Activated CD4-positive, alpha-beta T cell treated with anti-CD3 and anti-CD28 coated beads, Interleukin-2, amount 10 ng/mL, durations not matched to agents 7 days and 5 days (primary cell): ENCODE measurements at regions not wholly inside any gene's neighbourhood (a gene's known extent, or its start where the extent isn't known, plus 50 kb on each side); places are given as distances from the start of the nearest gene placed in this dataset.

ENCODE experiments used
- CTCF ChIA-PET: fragments of 350-600 bp; sonication (Branson Sonifier 250); formaldehyde crosslinking; loops from one replicate; lab custom pipeline; 2021; ENCODE audit warnings: antibody characterized with exemption; lab: Charles Lee
- POLR2A ChIA-PET: fragments of 350-600 bp; sonication (Branson Sonifier 250); formaldehyde crosslinking; loops from one replicate; lab custom pipeline; 2021; ENCODE audit warnings: antibody characterized with exemption; lab: Charles Lee
- DNase-seq: peaks from one replicate; pipeline ENCODE4 v3.0.0-alpha.2; 2020
- H3K27ac Mint-ChIP-seq: one replicate; pipeline ENCODE4 v1.8.0; 2021; ENCODE audit warnings: mild to moderate bottlenecking, moderate library complexity, mixed read lengths
- H3K27me3 Mint-ChIP-seq: one replicate; pipeline ENCODE4 v1.8.0; 2021; ENCODE audit warnings: mixed read lengths
- H3K36me3 Mint-ChIP-seq: one replicate; pipeline ENCODE4 v1.8.0; 2021; ENCODE audit warnings: low read depth, mixed read lengths
- H3K4me1 Mint-ChIP-seq: one replicate; pipeline ENCODE4 v1.8.0; 2021; ENCODE audit warnings: mixed read lengths
- H3K4me3 Mint-ChIP-seq: one replicate; pipeline ENCODE4 v1.8.0; 2021; ENCODE audit warnings: mild to moderate bottlenecking, moderate library complexity, mixed read lengths
- H3K9me3 Mint-ChIP-seq: one replicate; pipeline ENCODE4 v1.8.0; 2021; ENCODE audit warnings: mixed read lengths

DNA sequence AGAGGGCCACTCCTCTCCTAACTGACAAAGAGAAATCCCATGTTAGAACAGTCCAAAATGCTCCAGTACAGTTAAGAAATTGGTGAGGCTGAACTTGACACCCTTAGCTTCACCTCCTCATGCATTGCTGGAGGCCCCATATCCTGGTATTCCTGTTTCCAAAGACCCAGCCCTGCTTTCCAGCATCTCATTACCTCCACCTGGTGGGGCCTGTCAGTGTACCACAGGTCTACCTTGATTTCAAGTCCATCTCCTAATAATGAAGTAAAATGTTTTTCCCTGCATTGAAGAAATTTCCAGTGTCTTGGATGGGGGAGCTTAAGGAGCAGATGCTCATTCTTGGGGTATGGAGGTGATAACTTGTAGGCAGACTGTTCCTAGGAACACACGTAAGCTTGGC is 70.6 kb upstream of the S1PR3 start:
- H3K4me1 Mint-ChIP-seq: peaks cover 39% of the 10 kb centered on the region
- CTCF ChIA-PET: no interaction called here

DNA sequence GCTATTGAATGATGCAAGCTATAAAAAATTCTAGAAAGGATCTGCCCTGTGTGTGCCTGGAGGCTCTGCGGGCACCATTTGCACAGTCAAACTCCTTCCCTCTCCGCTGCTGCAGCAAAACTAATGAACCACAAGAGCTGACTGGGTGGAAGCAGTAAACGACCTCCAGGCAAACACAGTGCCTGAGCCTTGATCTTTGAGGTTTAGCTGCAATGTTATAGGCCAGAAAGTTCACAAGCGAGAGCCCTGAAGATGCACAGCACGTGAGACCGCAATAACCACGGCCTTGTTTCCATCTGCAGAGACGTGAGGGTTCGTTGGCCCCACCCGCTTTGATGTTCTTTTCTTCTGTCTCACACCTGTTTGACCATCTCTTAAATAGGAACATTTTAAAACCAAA is 69.2 kb upstream of the S1PR3 start:
- POLR2A ChIA-PET: no interaction called here
- H3K36me3 Mint-ChIP-seq: peaks cover 15% of the 10 kb centered on the region
- H3K27me3 Mint-ChIP-seq: peaks cover 45% of the 10 kb centered on the region
- peak; percentile 83 for DNase-seq
- H3K4me3 Mint-ChIP-seq: peak overlapping the region; percentile 28
- H3K4me1 Mint-ChIP-seq: peaks cover 39% of the 10 kb centered on the region
- H3K27ac Mint-ChIP-seq: peak overlapping the region; percentile 71
- CTCF ChIA-PET: interaction anchor here (1.3 kb wide), 1 partner anchor 31 kb away, joined by 3 read pairs; no protein-coding TSS in a partner anchor
- peaks cover 25% of the 10 kb centered on the region for H3K9me3 Mint-ChIP-seq

More for the DNA sequence above, 70.6 kb upstream of the S1PR3 start:
- POLR2A ChIA-PET: no interaction called here
- peaks cover 40% of the 10 kb centered on the region for H3K27me3 Mint-ChIP-seq
- DNase-seq: no peak
- H3K9me3 Mint-ChIP-seq: peaks cover 27% of the 10 kb centered on the region
- H3K36me3 Mint-ChIP-seq: peaks cover 17% of the 10 kb centered on the region
- no peak overlapping the region for H3K27ac Mint-ChIP-seq
- no peak overlapping the region for H3K4me3 Mint-ChIP-seq

DNA sequence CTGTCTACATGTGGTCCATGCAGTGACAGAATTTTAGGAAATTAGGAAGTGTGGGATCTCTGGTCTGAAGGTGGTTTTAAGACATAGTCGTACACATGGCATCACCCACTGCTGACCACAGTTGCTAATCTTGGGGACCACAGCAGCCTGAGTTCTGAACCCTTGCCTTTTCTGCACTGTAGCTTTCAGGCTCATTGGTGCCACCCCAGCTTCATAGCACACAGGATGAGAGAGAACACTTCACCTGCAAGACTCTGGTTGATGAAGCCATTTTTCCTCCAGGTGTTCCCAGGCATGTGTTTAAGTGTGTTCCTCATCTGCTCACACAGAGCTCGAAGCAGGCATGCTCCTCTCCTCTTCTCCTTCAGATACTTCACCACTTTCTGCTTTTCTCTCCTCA is 68.2 kb upstream of the S1PR3 start:
- Mint-ChIP-seq H3K27me3 (peaks cover 45% of the 10 kb centered on the region), H3K36me3 (peaks cover 10% of the 10 kb centered on the region), H3K4me3 (no peak overlapping the region), H3K27ac (peak overlapping the region; percentile 71), H3K4me1 (peaks cover 42% of the 10 kb centered on the region), H3K9me3 (peaks cover 17% of the 10 kb centered on the region)
- DNase-seq: no peak
- POLR2A ChIA-PET: no interaction called here
- CTCF ChIA-PET: no interaction called here

DNA sequence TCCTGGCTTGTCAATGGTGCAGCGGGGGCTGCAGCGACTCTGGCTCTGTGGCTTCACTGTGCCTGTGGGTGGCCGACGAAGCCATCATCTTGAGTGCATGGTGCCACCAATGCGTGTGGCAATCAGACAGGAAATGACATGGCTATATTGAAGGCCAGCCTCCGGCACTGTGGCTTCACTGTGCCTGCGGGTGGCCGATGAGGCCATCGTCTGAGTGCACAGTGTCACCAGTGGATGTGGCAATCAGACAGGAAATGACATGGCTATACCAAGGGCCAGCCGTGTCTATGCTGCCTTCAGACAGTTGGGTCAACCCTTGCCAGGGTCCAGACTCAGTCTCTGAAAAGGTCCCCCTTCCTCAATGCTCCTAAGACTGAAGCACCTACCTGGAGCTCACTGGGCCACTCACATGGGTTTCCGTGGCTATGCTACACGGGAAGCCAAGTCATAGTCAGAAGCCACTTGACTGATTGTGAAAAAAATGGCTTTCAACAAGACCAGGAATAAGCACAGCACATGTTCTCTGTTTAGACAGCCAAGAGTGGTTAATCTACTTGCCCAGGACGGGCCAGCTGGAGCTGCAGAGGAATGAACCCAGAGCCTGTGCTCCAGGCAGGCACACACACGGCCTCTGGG is 67.5 kb upstream of the S1PR3 start:
- Mint-ChIP-seq H3K27ac (peak overlapping the region; percentile 12), H3K27me3 (peaks cover 51% of the 10 kb centered on the region), H3K36me3 (peaks cover 10% of the 10 kb centered on the region), H3K4me1 (peaks cover 42% of the 10 kb centered on the region), H3K9me3 (peaks cover 15% of the 10 kb centered on the region), H3K4me3 (no peak overlapping the region)
- POLR2A ChIA-PET: no interaction called here
- peak; percentile 15 for DNase-seq
- CTCF ChIA-PET: no interaction called here

DNA sequence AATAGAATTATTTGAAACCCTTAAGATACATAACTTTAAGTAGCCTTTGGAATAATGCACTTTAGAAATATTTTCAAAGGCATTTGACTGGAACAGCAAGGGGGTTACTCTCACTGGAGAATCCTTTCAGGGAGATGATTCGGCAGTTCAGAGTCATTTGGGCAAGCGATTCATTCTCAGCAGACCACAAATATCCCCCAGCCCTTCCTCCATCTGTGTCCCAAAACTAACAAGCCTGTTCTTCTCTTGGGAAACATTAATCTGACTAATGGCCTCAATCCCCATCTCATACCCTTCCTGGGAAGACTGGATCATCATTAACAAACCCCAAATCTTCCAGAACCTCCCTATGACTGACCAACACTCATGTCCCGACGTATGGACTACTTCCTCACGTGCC is 65.8 kb upstream of the S1PR3 start:
- POLR2A ChIA-PET: no interaction called here
- peaks cover 42% of the 10 kb centered on the region for H3K4me1 Mint-ChIP-seq
- no peak for DNase-seq
- peaks cover 2% of the 10 kb centered on the region for H3K36me3 Mint-ChIP-seq
- H3K27ac Mint-ChIP-seq: peak overlapping the region; percentile 1
- H3K27me3 Mint-ChIP-seq: peaks cover 46% of the 10 kb centered on the region
- no peak overlapping the region for H3K4me3 Mint-ChIP-seq
- H3K9me3 Mint-ChIP-seq: peaks cover 5% of the 10 kb centered on the region
- CTCF ChIA-PET: interaction anchor here (1.1 kb wide), 1 partner anchor 76 kb away, joined by 3 read pairs; no protein-coding TSS in a partner anchor

DNA sequence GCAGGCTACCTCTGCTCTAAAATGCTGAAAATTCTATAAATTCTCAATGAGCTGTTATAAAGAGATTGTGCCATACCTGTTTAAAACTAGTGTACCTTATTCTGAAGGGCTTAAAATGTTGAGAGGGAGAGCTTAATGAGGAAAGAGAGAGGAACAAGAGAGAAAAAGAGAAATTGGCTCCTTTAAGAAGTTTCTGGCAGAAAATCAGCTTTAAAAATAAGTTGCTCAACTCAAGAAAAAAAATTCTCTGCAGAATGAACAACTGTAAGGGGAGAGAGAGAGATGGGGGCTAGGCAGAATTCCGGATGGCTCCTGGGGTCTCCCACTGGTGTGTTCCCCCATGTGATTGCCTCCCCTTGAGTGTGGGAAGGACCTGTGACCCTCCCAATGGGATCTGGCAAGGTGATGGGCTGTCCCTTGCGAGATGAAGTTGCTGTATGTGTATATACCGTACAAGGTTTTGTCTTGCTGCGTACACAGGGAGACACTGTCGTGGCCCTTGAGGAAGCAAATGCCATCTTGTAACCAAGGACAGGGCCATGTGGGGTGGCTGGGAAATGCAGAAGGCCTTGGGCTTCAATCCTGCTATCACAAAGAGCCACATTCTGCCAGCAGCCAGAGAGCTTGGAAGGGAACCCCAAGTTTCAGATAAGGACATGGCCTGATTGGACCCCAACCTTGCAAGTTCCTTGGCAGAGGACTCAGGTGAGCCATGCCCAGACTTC is 64.3 kb upstream of the S1PR3 start:
- Mint-ChIP-seq H3K27me3 (peaks cover 46% of the 10 kb centered on the region), H3K4me3 (no peak overlapping the region), H3K27ac (no peak overlapping the region), H3K9me3 (peaks cover 8% of the 10 kb centered on the region), H3K36me3 (peaks cover 2% of the 10 kb centered on the region), H3K4me1 (peaks cover 29% of the 10 kb centered on the region)
- ChIA-PET POLR2A (no interaction called here), CTCF (interaction anchor here (1.0 kb wide), 1 partner anchor 336 kb away, joined by 3 read pairs; no protein-coding TSS in a partner anchor)
- DNase-seq: no peak

DNA sequence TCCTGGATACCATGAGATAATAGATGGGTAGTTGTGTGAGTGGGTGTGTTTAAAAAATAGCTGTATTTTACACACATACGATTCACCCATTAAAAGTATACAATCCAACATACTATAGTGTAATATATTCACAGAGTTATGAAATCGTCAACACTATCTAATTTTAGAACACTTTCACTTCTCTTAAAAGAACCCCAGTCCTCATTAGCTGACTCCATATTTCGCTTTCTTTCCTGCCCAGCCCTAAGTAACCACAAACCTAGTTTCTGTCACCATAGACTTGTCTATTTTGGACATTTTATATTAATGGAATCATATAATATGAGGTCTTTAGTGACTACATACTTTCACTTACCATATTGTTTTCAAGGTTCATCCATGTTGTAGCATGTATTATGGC is 63.8 kb upstream of the S1PR3 start:
- Mint-ChIP-seq H3K4me1 (peaks cover 24% of the 10 kb centered on the region), H3K36me3 (peaks cover 2% of the 10 kb centered on the region), H3K27me3 (peaks cover 52% of the 10 kb centered on the region), H3K9me3 (peaks cover 8% of the 10 kb centered on the region), H3K27ac (no peak overlapping the region), H3K4me3 (no peak overlapping the region)
- no peak for DNase-seq
- ChIA-PET POLR2A (no interaction called here), CTCF (no interaction called here)

DNA sequence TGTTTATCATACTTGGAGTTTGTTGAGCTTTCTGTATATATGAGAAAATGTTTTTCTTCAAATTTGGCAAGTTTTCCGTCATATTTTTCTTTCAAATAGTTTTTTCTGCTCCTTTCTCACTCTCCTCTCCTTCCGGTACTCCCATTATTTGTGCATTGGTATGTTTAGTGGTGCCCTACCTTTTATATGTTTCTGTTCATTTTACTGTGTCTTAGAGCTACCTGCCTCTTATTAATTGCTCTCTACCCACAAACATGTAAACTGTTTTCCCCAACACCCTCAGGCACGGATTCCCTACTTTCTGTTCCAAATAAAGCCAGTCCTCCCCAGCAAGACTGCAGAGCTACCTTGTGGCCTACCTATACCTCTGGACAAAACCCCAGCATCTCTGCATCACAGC is 60.6 kb upstream of the S1PR3 start:
- Mint-ChIP-seq H3K4me1 (peaks cover 3% of the 10 kb centered on the region), H3K36me3 (no peaks in the 10 kb centered on the region), H3K4me3 (no peak overlapping the region), H3K27me3 (peaks cover 51% of the 10 kb centered on the region), H3K27ac (no peak overlapping the region), H3K9me3 (peaks cover 8% of the 10 kb centered on the region)
- no peak for DNase-seq
- POLR2A ChIA-PET: no interaction called here
- CTCF ChIA-PET: interaction anchor here (1.0 kb wide), 1 partner anchor 11 kb away, joined by 3 read pairs; no protein-coding TSS in a partner anchor

DNA sequence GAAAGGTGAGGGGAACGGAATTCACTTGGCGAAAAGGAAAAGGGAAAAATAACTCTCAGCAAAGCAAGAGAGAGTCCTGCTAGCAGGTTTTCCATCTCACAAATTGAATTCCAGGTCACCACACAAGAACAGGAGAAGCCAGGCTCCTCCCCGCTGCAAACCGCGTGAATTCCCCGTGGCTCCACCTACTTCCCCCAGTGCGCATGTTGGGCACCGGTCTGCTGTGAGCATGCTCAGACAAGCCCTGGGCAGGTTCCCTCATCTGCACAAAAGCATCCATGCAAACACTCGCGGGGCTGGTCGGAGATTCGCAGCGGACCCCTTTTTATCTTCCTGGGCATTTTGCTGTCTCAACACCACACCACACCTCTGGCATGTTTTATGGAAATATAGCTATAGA is 58.5 kb upstream of the S1PR3 start:
- ChIA-PET CTCF (no interaction called here), POLR2A (no interaction called here)
- no peak overlapping the region for H3K4me3 Mint-ChIP-seq
- no peak overlapping the region for H3K27ac Mint-ChIP-seq
- H3K9me3 Mint-ChIP-seq: peaks cover 8% of the 10 kb centered on the region
- H3K36me3 Mint-ChIP-seq: no peaks in the 10 kb centered on the region
- no peaks in the 10 kb centered on the region for H3K4me1 Mint-ChIP-seq
- DNase-seq: no peak
- peaks cover 43% of the 10 kb centered on the region for H3K27me3 Mint-ChIP-seq

DNA sequence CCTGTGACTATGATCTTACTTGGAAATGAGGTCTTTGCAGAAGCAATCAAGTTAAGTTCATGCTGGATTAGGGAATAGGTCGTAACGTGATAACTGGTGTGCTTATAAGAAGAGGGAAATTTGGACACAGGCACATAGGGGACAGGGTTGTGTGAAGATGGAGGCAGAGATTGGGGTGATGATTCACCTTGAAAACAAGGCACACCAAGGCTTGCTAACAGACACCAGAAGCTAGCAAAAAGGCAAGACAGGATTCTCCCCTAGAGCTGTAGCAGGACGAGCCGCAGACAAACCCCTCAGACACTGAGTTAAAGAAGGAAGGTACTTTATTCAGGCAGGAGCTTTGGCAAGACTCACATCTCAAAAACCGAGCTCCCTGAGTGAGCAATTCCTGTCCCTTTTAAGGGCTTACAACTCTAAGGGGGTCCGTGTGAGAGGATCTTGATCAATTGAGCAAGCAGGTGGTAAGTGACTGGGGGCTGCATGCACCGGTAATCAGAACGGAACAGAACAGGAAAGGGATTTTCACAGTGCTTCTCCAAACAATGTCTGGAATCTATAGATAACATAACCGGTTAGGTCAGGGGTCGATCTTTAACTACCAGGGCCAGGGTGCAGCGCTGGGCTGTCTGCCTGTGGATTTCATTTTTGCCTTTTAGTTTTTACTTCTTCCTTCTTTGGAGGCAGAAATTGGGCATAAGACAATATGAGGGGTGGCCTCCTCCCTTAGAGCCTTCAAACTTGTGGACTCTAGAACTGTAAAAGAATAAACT is 57.5 kb upstream of the S1PR3 start:
- H3K9me3 Mint-ChIP-seq: peaks cover 10% of the 10 kb centered on the region
- H3K36me3 Mint-ChIP-seq: no peaks in the 10 kb centered on the region
- H3K4me1 Mint-ChIP-seq: no peaks in the 10 kb centered on the region
- DNase-seq: no peak
- ChIA-PET CTCF (no interaction called here), POLR2A (no interaction called here)
- peaks cover 38% of the 10 kb centered on the region for H3K27me3 Mint-ChIP-seq
- H3K4me3 Mint-ChIP-seq: no peak overlapping the region
- H3K27ac Mint-ChIP-seq: no peak overlapping the region

DNA sequence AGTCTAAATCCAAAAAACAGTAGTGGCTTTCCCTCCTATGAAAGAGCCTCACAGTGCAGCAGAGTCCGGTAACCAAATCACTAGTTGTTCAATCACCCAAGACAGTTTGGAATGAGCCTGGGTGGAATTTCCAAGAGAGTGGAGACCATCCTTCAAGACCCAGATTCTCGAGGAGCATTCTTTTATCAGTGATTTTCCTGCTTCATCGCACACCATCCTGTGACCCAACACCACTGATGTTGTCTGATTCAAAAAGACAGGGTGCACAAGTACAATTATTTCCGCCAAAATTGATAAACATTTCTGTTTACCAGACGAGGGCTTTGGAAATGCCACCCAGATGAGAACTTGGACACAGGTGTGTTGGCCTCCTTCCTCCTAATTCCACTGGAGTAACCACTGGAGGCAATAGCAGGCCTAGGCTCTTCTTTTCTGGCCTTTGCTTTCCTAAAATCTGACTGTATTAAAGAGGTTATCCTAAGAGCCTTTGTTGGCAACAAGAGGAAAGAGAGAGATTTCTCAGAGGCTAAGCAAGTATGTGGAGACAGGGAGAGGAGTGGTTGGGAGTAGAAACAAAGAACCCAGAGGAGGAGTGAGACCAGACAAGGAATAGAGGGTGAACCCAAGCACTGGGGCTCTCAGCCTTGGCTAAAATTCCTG is 56.3 kb upstream of the S1PR3 start:
- CTCF ChIA-PET: no interaction called here
- H3K27me3 Mint-ChIP-seq: peaks cover 33% of the 10 kb centered on the region
- no peaks in the 10 kb centered on the region for H3K4me1 Mint-ChIP-seq
- no peak for DNase-seq
- POLR2A ChIA-PET: no interaction called here
- H3K4me3 Mint-ChIP-seq: no peak overlapping the region
- H3K27ac Mint-ChIP-seq: no peak overlapping the region
- no peaks in the 10 kb centered on the region for H3K36me3 Mint-ChIP-seq
- peaks cover 10% of the 10 kb centered on the region for H3K9me3 Mint-ChIP-seq

DNA sequence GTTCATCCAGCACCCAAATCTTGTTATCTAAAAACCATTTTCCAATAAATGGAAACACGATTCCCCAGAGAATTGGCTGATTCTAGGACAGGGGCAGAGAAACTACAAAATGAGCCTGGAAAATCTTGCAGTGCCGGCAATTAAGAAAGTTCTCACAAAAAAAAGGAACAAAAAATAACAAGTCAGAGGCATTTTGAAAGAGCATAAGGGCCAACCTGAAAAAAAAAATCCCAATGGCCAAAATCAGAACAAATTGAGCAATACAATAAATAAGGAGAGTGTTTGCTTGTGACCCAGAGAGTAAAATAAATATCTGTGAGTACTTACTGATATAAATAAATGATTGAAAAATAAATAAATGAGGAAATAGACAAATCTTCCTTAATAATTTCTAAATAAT is 55.1 kb upstream of the S1PR3 start:
- H3K9me3 Mint-ChIP-seq: peaks cover 2% of the 10 kb centered on the region
- no peak overlapping the region for H3K27ac Mint-ChIP-seq
- DNase-seq: no peak
- H3K27me3 Mint-ChIP-seq: peaks cover 30% of the 10 kb centered on the region
- H3K36me3 Mint-ChIP-seq: no peaks in the 10 kb centered on the region
- H3K4me1 Mint-ChIP-seq: no peaks in the 10 kb centered on the region
- CTCF ChIA-PET: no interaction called here
- POLR2A ChIA-PET: no interaction called here
- no peak overlapping the region for H3K4me3 Mint-ChIP-seq
